H1 (cell line): ENCODE measurements at regions not wholly inside any gene's neighbourhood (a gene's known extent, or its start where the extent isn't known, plus 50 kb on each side); places are given as distances from the start of the nearest gene placed in this dataset.

Experiments
- CEBPB ChIP-seq: IDR thresholded peaks from 2 replicates; pipeline ENCODE4 v1.6.1; 2012; ENCODE audit warnings: low read depth, low read length
- CHD7 ChIP-seq: fragments of 300-600 bp; sonication (generic); IDR thresholded peaks from 2 replicates; pipeline ENCODE4 v1.7.1; 2012; ENCODE audit warnings: low read length, moderate library complexity, mild to moderate bottlenecking, inconsistent platforms; ENCODE audit not compliant: insufficient replicate concordance
- E2F6 ChIP-seq: IDR thresholded peaks from 2 replicates; pipeline ENCODE4 v1.6.1; 2012; ENCODE audit warnings: inconsistent platforms
- KDM1A ChIP-seq: fragments of 200-600, 300-600 bp; sonication (generic); IDR thresholded peaks from 2 replicates; pipeline ENCODE4 v1.7.1; 2016; ENCODE audit warnings: mild to moderate bottlenecking, low read length, borderline replicate concordance
- KDM4A ChIP-seq: IDR thresholded peaks from one replicate; pipeline ENCODE4 v1.7.1; 2012; ENCODE audit warnings: low read depth, mild to moderate bottlenecking, moderate library complexity, low read length, inconsistent platforms; ENCODE audit not compliant: severe bottlenecking
- SP2 ChIP-seq: IDR thresholded peaks from 2 replicates; pipeline ENCODE4 v1.6.1; 2012; ENCODE audit warnings: mild to moderate bottlenecking, low read length, inconsistent platforms

- no peak for TF ChIP-seq CHD7
- TF ChIP-seq CEBPB: no peak
- TF ChIP-seq KDM1A: no peak
- no peak for TF ChIP-seq E2F6
- no peak for TF ChIP-seq KDM4A
- TF ChIP-seq SP2: no peak
These were observed 323.6 kb downstream of the UBE3D start (continued) for GRCh38 chr6:82741996-82742385.
